HCT116 (cell line): ENCODE measurements at regions not wholly inside any gene's neighbourhood (a gene's known extent, or its start where the extent isn't known, plus 50 kb on each side); places are given as distances from the start of the nearest gene placed in this dataset.

Experiments used
- ATAC-seq: fragments of 200-7000 bp; cut with Tn5 transposase; 2 replicates; pipeline ENCODE4 v1.9.1; 2020; ENCODE audit warnings: mild to moderate bottlenecking, moderate library complexity
- BruUV-seq: library from RNA; stranded (reverse); fragments of 400-500 nt; replicated peaks from 2 replicates; lab custom pipeline; 2021; lab: Mats Ljungman, UMichigan
- CTCF ChIA-PET: fragments of 300-600 bp; sonication (Branson Sonifier 250); formaldehyde crosslinking; loops from one replicate; lab custom pipeline; 2021; ENCODE audit warnings: antibody characterized with exemption; lab: Charles Lee
- POLR2A ChIA-PET: fragments of 300-600, 350-600 bp; sonication (Branson Sonifier 250); formaldehyde crosslinking; loops from one replicate; lab custom pipeline; 2021; ENCODE audit warnings: antibody characterized with exemption; lab: Charles Lee
- RAD21 ChIA-PET, 2 experiments: fragments of 300-600 bp; sonication (Branson Sonifier 250); formaldehyde crosslinking; loops; one replicate each; lab custom pipeline; 2023; ENCODE audit warnings: low total read pairs in 2 of 2; ENCODE audit not compliant: uncharacterized antibody in 2 of 2, unreplicated experiment in 2 of 2, low non-redundant PET in 1 of 2; lab: Charles Lee
- DNase-seq: peaks from one replicate; pipeline ENCODE4 v3.0.0-alpha.2; 2010; ENCODE audit warnings: low read depth, low spot score
- H2AFZ ChIP-seq: fragments of 200-600 bp; shearing (Covaris generic), sonication (generic); 2 replicates; pipeline ENCODE4 v1.6.1; 2017; ENCODE audit warnings: low read depth, mixed run types, mixed read lengths, antibody characterized with exemption, low read length; ENCODE audit not compliant: poor library complexity, severe bottlenecking
- H3K27ac ChIP-seq: 2 replicates; pipeline ENCODE4 v1.5.1; 2012; ENCODE audit warnings: low read depth, low read length
- H3K27me3 ChIP-seq: fragments of 200-600 bp; sonication (generic); 2 replicates; pipeline ENCODE4 v1.6.1; 2016; ENCODE audit warnings: mixed run types, low read length, mixed read lengths; ENCODE audit not compliant: insufficient read depth
- H3K36me3 ChIP-seq, 2 experiments: fragments of 200-500 bp in 1 of 2; fragments of 200-600 bp in 1 of 2; sonication (Bioruptor generic) in 1 of 2; sonication (generic) in 1 of 2; 2 replicates each; pipeline versions ENCODE4 v1.5.1 to v1.6.1; 2014 to 2016; ENCODE audit warnings: low read length in 2 of 2, inconsistent platforms in 1 of 2, mixed read lengths in 1 of 2, mixed run types in 1 of 2; ENCODE audit not compliant: insufficient read depth in 2 of 2, control insufficient read depth in 1 of 2
- H3K4me1 ChIP-seq, 2 experiments: fragments of 200-600 bp in 1 of 2; sonication (generic) in 1 of 2; 2 replicates each; pipeline versions ENCODE4 v1.5.1 to v1.6.1; 2012 to 2017; ENCODE audit warnings: low read length in 2 of 2, inconsistent platforms in 1 of 2, mild to moderate bottlenecking in 1 of 2, mixed read lengths in 1 of 2, mixed run types in 1 of 2, moderate library complexity in 1 of 2; ENCODE audit not compliant: insufficient read depth in 2 of 2, control insufficient read depth in 1 of 2
- H3K4me2 ChIP-seq: fragments of 200-600 bp; sonication (generic); 2 replicates; pipeline ENCODE4 v1.6.1; 2017; ENCODE audit warnings: mixed run types, low read length, mixed read lengths
- H3K4me3 ChIP-seq, 2 experiments: fragments of 200-600 bp in 1 of 2; sonication (generic) in 1 of 2; replicated peaks in 1 of 2; 2 replicates each; pipeline ENCODE4 v1.5.1; 2011 to 2016; ENCODE audit warnings: low read length in 2 of 2, control low read depth in 1 of 2, low read depth in 1 of 2, mild to moderate bottlenecking in 1 of 2, mixed read lengths in 1 of 2, mixed run types in 1 of 2
- H3K79me2 ChIP-seq: fragments of 200-600 bp; sonication (generic); 2 replicates; pipeline ENCODE4 v1.6.1; 2017; ENCODE audit warnings: mild to moderate bottlenecking, mixed run types, low read length, moderate library complexity, mixed read lengths; ENCODE audit not compliant: insufficient read depth
- H3K9ac ChIP-seq: fragments of 200-600 bp; sonication (generic); 2 replicates; pipeline ENCODE4 v1.6.1; 2016; ENCODE audit warnings: low read length, mixed read lengths
- H3K9me2 ChIP-seq: fragments of 200-600 bp; sonication (generic), shearing (Covaris generic); 2 replicates; pipeline ENCODE4 v1.6.1; 2017; ENCODE audit warnings: mixed run types, mild to moderate bottlenecking, moderate library complexity; ENCODE audit not compliant: insufficient read depth
- H3K9me3 ChIP-seq, 2 experiments: fragments of 200-500 bp in 1 of 2; fragments of 200-600 bp in 1 of 2; sonication (Bioruptor generic) in 1 of 2; sonication (generic) in 1 of 2; 2 replicates each; pipeline ENCODE4 v1.6.1; 2014 to 2017; ENCODE audit warnings: low read length in 2 of 2, mixed read lengths in 2 of 2, inconsistent platforms in 1 of 2, low read depth in 1 of 2, mild to moderate bottlenecking in 1 of 2, mixed run types in 1 of 2, moderate library complexity in 1 of 2; ENCODE audit not compliant: control insufficient read depth in 1 of 2, insufficient read depth in 1 of 2
- H4K20me1 ChIP-seq: fragments of 200-600 bp; sonication (generic), shearing (Covaris generic); 2 replicates; pipeline ENCODE4 v1.6.1; 2017; ENCODE audit warnings: mixed run types, mild to moderate bottlenecking, moderate library complexity; ENCODE audit not compliant: insufficient read depth
- CBX3 ChIP-seq: IDR thresholded peaks from 2 replicates; pipeline ENCODE4 v1.6.1; 2012; ENCODE audit warnings: low read depth
- EZH2 ChIP-seq: fragments of 200-600 bp; sonication (generic); IDR thresholded peaks from 2 replicates; pipeline ENCODE4 v1.6.1; 2017; ENCODE audit warnings: antibody characterized with exemption, mixed run types
- EZH2phosphoT487 ChIP-seq: fragments of 200-600 bp; IDR thresholded peaks from 2 replicates; pipeline ENCODE4 v1.6.1; 2018; ENCODE audit warnings: antibody characterized with exemption, borderline replicate concordance
- RAD21 ChIP-seq: IDR thresholded peaks from 2 replicates; pipeline ENCODE4 v1.6.1; 2012; ENCODE audit warnings: low read depth, mild to moderate bottlenecking
- SIN3A ChIP-seq: IDR thresholded peaks from 2 replicates; pipeline ENCODE4 v1.6.1; 2012; ENCODE audit warnings: low read depth
- TCF7L2 ChIP-seq: IDR thresholded peaks from 2 replicates; pipeline ENCODE4 v1.7.0; 2011; ENCODE audit warnings: borderline replicate concordance, inconsistent platforms; ENCODE audit not compliant: insufficient read depth, insufficient read length; ENCODE audit errors: extremely low read depth
- intact Hi-C: fragments of 100-400 bp; cut with micrococcal nuclease; formaldehyde crosslinking; loops from 2 replicates; pipeline ENCODE4 v1.10.0; 2022
- TF ChIP-seq, protein P1 (sequence below): IDR thresholded peaks from 2 replicates; pipeline ENCODE4 v1.6.1; 2012
- TF ChIP-seq, protein P2 (sequence below): IDR thresholded peaks from 2 replicates; pipeline ENCODE4 v1.6.1; 2011; ENCODE audit warnings: mild to moderate bottlenecking, low read length, moderate library complexity; ENCODE audit not compliant: insufficient replicate concordance; ENCODE audit errors: extremely low read depth

DNA sequence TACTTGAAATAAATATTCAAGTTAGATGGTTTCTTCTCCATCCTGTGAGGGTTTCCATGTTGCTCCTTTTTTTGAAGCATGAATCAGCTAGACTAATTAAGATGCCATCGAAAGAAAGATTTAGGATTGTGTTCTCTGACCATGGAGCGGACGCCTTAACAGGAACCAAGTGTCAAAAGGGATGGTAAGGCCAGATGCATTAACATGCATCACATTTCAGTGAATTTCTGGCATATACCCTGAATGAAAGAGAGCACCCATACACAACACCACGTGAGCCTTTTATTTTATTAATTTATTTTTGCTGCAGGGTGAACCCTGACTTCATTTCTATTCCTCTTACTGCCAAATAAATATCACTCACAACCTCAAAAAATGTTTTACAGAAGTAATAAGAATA lies 1045.3 kb upstream of the ARRDC3 start:
- no peaks in the 10 kb centered on the region for H3K4me1 ChIP-seq
- H3K9me3 ChIP-seq: peaks cover under 1 to 4% of the 10 kb centered on the region in 2 experiments; a peak in 1 of 4 replicates
- H3K79me2 ChIP-seq: no peaks in the 10 kb centered on the region
- no peak overlapping the region for H3K27ac ChIP-seq
- ChIA-PET CTCF (no interaction called here), RAD21 (no interaction called here), POLR2A (no interaction called here)
- intact Hi-C loops: no loop called here
- DNase-seq (no peak), ATAC-seq (no peak)
- H2AFZ ChIP-seq: no peak overlapping the region
- no TSS peak for BruUV-seq
- H3K4me2 ChIP-seq: no peak overlapping the region
- H3K36me3 ChIP-seq: no peaks in the 10 kb centered on the region
- TF ChIP-seq SIN3A (no peak), CBX3 (no peak), EZH2phosphoT487 (no peak), TCF7L2 (no peak), RAD21 (no peak), EZH2 (no peak)
- TF ChIP-seq, protein P1, sequence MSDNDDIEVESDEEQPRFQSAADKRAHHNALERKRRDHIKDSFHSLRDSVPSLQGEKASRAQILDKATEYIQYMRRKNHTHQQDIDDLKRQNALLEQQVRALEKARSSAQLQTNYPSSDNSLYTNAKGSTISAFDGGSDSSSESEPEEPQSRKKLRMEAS: no peak
- TF ChIP-seq, protein P2, sequence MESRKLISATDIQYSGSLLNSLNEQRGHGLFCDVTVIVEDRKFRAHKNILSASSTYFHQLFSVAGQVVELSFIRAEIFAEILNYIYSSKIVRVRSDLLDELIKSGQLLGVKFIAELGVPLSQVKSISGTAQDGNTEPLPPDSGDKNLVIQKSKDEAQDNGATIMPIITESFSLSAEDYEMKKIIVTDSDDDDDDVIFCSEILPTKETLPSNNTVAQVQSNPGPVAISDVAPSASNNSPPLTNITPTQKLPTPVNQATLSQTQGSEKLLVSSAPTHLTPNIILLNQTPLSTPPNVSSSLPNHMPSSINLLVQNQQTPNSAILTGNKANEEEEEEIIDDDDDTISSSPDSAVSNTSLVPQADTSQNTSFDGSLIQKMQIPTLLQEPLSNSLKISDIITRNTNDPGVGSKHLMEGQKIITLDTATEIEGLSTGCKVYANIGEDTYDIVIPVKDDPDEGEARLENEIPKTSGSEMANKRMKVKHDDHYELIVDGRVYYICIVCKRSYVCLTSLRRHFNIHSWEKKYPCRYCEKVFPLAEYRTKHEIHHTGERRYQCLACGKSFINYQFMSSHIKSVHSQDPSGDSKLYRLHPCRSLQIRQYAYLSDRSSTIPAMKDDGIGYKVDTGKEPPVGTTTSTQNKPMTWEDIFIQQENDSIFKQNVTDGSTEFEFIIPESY: no peak
- no peaks in the 10 kb centered on the region for H4K20me1 ChIP-seq
- H3K9ac ChIP-seq: no peak overlapping the region
- H3K9me2 ChIP-seq: no peaks in the 10 kb centered on the region
- H3K27me3 ChIP-seq: no peaks in the 10 kb centered on the region
- no peak overlapping the region for H3K4me3 ChIP-seq
